NCI-H446 treated with DMSO at 0.1 percent for 48 hours (cell line): ENCODE measurements at regions not wholly inside any gene's neighbourhood (a gene's known extent, or its start where the extent isn't known, plus 50 kb on each side); places are given as distances from the start of the nearest gene placed in this dataset.

Experiments used
- DNase-seq: peaks from one replicate; lab custom pipeline; 2025; lab: John Stamatoyannopoulos, UW

GRCh38 chr14:39766397-39767000 lies 334.3 kb upstream of the FBXO33 start:
- DNase-seq = no peak

- DNase-seq = no peak
Observed at GRCh38 chr14:39765676-39766075, 333.4 kb upstream of the FBXO33 start.

GRCh38 chr14:39763402-39763890 lies 331.2 kb upstream of the FBXO33 start:
- DNase-seq = no peak

GRCh38 chr14:39762576-39763401 lies 330.6 kb upstream of the FBXO33 start:
- no peak for DNase-seq

- no peak for DNase-seq
Observed at GRCh38 chr14:39755269-39755878, 323.1 kb upstream of the FBXO33 start.

- DNase-seq = no peak
Observed at GRCh38 chr14:39740454-39740853, 308.2 kb upstream of the FBXO33 start.

DNA sequence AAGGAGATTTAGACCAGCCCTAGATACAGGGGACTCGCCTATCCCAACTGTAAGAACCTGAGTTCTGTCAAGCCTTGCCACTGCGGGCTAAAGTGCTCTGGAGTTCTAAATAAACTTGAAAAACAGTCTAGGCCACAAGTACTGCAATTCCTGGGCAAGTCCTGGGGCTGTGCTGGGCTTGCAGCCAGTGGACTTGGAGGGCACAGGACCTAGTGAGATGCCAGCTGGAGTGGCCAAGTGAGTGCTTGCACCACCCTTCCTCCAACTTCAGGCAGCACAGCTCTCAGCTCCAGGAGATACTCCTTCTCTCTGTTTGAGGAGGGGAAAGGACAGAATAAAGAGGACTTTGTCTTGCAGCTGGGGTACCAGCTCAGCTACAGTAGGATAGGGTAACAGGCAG lies 307.6 kb upstream of the FBXO33 start:
- DNase-seq = no peak

DNA sequence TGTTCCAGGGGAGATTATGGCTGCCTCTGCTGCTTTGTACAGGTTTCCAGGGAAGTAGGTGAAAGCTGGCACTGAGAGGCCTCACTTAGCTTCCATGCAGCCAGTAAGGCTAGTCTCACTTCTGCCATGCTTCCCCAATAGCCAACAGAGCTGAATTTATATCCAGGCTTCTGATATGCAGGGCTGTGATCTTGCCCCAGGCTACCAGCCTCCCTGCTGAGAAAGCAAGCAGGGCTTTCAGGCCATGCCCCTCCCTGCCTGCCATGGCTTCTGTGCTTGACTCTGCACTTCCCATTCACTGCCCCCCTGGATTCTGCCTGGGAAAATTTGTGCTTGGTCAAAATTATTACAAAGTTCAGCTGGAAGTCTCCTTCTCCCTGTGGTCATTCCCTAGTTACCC lies 302.1 kb upstream of the FBXO33 start:
- no peak for DNase-seq

DNA sequence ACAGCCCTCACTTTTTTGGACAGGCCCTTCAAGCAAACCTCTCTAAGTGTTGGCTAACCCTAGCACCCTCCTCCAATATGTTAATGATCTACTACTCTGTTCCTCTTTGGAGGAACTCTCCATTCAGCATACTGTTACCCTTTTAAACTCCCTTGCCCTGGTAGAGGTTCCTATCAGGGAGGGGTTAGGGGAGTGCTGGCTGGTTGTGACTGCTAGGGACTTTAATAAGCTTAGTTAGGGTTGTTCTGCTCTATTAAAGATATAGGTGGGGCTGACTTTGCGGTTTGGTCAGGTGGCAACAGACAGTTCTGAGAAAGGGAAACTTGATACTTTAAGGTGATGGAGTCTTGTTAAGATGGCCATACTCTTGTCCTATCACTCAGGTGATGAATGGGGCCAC lies 301.5 kb upstream of the FBXO33 start:
- no peak for DNase-seq

GRCh38 chr14:39731912-39732311 lies 299.7 kb upstream of the FBXO33 start:
- DNase-seq = no peak

DNA sequence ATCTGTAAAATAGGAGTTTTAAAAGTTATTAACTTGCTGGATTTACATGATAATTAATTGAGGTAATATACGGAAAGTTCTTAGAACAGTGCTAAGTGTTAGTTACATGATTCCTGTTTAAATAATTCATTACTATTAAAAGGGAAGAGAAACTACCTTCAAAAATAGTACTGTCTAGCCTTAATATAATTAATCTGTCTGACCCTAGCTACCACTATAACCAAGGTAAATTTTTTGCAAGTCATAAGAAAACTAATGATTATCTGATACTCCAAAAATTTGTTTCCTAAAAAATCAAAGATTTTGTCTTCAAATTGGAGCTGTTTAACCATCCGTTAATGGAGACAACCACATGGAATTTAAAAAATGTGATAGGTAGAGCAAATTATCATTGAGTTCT lies 294.3 kb upstream of the FBXO33 start:
- DNase-seq = no peak

GRCh38 chr14:39722547-39723273 lies 290.5 kb upstream of the FBXO33 start:
- DNase-seq = no peak

DNA sequence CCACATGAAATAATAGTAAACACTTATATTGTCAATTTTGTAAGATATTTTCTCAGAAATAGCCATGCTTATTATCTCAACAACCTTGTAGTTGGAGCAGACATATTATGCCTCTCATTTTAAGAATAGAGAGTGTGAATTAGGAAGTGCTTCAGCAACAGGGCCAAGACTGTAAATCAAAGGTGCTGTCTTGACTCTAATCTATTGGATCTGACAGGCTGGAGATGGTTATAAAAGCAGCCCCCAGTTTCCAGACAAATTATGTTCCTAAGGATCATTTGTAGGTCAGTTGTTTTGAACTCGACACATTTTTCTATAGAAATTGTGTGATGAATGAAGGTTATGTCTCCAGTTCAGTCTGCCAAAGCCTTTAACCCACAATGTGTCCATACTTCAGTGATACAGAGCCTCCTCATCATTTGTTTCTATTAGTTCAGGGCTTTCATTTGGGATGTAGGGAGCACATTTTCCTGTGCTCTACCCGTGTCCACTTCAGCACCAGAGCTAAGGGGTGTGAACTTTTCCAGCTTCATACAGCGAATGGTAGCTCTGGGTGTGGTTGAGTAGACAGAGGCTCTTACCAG lies 284.8 kb upstream of the FBXO33 start:
- no peak for DNase-seq

DNA sequence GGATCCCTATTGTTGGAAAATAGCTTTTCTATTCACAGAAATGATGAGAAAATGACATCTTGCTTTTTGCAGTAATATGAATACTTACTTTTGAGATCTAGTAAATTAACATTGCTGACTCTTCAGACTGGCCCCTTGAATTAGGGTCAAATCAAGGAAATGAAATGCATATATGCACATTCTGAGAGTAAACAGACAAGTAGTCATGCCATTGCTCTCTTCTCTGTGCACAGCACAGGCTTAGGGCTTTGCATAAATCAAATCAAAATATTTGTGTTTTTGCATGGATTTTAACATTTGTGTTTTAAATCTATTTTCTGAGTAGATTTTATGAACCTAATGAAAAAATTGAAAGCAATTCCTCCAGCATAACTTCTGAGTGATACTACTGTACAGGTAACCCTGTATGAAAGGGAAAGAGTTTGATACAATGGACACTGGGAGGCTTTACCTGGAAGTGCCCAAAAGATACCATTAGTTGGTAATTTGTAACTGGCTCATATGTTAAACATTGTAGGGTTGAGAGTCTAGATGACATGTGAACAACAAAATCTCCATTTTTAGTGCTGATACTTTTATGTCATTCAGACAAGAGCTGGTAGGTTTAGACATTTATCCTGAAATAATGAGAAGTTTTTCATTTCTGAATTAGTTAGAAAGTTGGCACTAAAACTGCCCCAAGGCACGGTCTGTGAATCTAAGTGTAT lies 280.2 kb upstream of the FBXO33 start:
- DNase-seq = no peak

- DNase-seq = no peak
Observed at GRCh38 chr14:39704594-39704993, 272.4 kb upstream of the FBXO33 start.

GRCh38 chr14:39694341-39694740 lies 262.1 kb upstream of the FBXO33 start:
- DNase-seq = no peak

- DNase-seq = no peak
Observed at GRCh38 chr14:39683691-39684260, 251.5 kb upstream of the FBXO33 start.

DNA sequence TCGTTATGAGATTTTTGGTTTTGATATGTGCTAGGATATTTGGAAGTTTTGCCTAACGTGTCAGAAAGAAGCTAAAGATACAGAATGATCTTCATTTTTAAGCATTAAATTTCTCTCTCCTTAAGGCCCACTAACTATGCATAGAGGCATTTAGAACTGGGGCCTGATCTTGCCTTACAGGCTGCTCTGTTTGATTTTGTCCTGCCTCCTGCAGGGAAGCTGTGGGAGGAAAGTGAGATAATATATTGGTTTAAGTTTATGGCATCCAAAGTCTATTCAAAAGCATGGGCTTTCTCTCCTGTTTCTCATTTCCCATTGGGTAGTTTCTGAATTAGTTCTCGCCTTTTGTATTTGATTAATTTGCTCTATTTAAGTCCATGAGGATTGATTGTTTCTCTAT lies 250.3 kb upstream of the FBXO33 start:
- DNase-seq = no peak

GRCh38 chr14:39681782-39682399 lies 249.7 kb upstream of the FBXO33 start:
- DNase-seq = no peak

DNA sequence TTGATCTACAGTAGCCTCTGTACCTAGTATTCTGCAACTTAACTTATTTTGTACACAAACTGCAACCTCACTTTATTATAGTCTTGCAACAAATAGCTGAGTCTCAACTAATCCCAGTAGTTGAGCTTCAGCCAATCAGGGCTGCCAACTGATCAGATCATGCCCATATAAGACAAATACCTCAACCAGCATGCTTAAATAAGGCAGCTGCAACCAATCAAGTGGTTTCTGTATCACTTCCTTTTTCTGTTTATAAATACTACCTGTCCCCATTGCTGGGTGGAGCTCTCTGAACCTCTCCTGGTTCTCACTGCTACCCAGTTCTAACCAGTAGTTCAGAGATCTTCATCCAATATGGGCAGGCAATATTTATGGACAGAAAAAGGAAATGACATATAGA lies 248.5 kb upstream of the FBXO33 start:
- DNase-seq = no peak

DNA sequence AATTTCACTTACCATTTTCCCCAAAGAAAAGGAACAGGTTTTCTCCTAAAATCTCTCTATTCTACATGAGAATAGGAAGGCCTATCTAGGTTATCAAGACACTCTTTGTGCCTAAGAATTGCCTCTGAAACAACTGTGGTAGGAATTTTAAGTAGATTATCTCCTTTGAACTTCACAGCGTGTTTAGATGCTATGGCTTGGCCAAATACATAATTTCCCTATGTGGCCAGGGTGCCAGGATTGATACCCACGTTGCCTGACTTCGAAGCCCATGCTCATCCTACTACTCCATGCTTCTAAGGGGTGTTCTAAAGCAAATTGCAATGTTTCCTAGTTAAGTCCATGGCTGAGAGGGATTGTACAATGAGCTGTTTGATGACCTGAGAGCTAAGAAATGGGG lies 241.5 kb upstream of the FBXO33 start:
- DNase-seq = no peak
